ENCODE measurements at regions not wholly inside any gene's neighbourhood (a gene's known extent, or its start where the extent isn't known, plus 50 kb on each side); places are given as distances from the start of the nearest gene placed in this dataset.

DNA sequence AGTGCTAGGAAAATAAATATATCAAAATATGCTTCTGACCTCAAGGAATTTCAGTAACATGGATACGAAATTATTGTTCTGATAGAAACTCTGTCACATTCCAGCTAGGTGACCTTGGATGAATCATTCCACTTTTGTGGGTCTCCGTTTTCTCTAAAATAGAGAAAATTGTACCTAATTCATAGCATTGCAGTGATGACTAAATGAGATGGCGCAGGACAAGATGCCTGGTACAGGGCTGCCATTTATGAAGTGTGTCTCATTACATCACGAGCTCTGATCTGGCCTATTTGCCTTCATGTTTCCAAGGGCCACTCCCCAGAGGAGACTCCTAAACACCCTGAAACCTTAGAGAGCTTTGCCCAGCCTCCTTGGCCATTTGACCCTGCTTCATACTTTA is 480.0 kb upstream of the USP24 start:
- no peak overlapping the region for H3K4me3 ChIP-seq (ENCODE audit: low read length)
- no peak for TF ChIP-seq CTCF (conservative IDR thresholded peaks at IDR 0.05)
- WGBS, 2 experiments (ENCODE audit: insufficient coverage in 1 of 2, insufficient read length in 1 of 2): 90 to 96% methylated on average over 4 of the region's 4 CpGs
- no peak overlapping the region for H3K4me3 Mint-ChIP-seq
- H3K36me3 Mint-ChIP-seq (ENCODE audit: low read depth): no peaks in the 10 kb centered on the region
- no peaks in the 10 kb centered on the region for H3K36me3 ChIP-seq (ENCODE audit: control insufficient read depth, insufficient read depth, low read length)
- peaks cover 10% of the 10 kb centered on the region for H3K4me1 ChIP-seq (ENCODE audit: control insufficient read depth, insufficient read depth, low read length)
- peaks cover 61% of the 10 kb centered on the region for H3K27me3 ChIP-seq (ENCODE audit: control insufficient read depth, insufficient read depth, low read length, poor library complexity, severe bottlenecking)
- H3K27ac ChIP-seq (ENCODE audit: low read depth, low read length): no peak overlapping the region
- H3K9me3 ChIP-seq (ENCODE audit: control insufficient read depth, low read length): peaks cover 4% of the 10 kb centered on the region
- H3K9me3 Mint-ChIP-seq: no peaks in the 10 kb centered on the region
- peaks cover 38% of the 10 kb centered on the region for H3K4me1 Mint-ChIP-seq
- H3K27ac Mint-ChIP-seq: no peak overlapping the region
- peaks cover 56% of the 10 kb centered on the region for H3K27me3 Mint-ChIP-seq (ENCODE audit: insufficient read depth)
- no peak overlapping the region for H3K9ac ChIP-seq (ENCODE audit: extremely low read depth, low read length, poor library complexity, severe bottlenecking)
- no peak for DNase-seq

GRCh38 chr1:55694310-55694801 is 479.2 kb upstream of the USP24 start:
- H3K36me3 ChIP-seq (ENCODE audit: control insufficient read depth, insufficient read depth, low read length): no peaks in the 10 kb centered on the region
- peaks cover 14% of the 10 kb centered on the region for H3K4me1 ChIP-seq (ENCODE audit: control insufficient read depth, insufficient read depth, low read length)
- no peak for DNase-seq
- no peak overlapping the region for H3K9ac ChIP-seq (ENCODE audit: extremely low read depth, low read length, poor library complexity, severe bottlenecking)
- Mint-ChIP-seq H3K27ac (no peak overlapping the region), H3K4me1 (peaks cover 43% of the 10 kb centered on the region), H3K27me3 (ENCODE audit: insufficient read depth) (peaks cover 58% of the 10 kb centered on the region), H3K36me3 (ENCODE audit: low read depth) (no peaks in the 10 kb centered on the region), H3K4me3 (no peak overlapping the region), H3K9me3 (no peaks in the 10 kb centered on the region)
- 92 to 100% methylated on average over 2 of the region's 2 CpGs for WGBS, 2 experiments (ENCODE audit: insufficient coverage in 1 of 2, insufficient read length in 1 of 2)
- H3K9me3 ChIP-seq (ENCODE audit: control insufficient read depth, low read length): no peaks in the 10 kb centered on the region
- no peak for TF ChIP-seq CTCF (conservative IDR thresholded peaks at IDR 0.05)
- H3K27ac ChIP-seq (ENCODE audit: low read depth, low read length): no peak overlapping the region
- H3K27me3 ChIP-seq (ENCODE audit: control insufficient read depth, insufficient read depth, low read length, poor library complexity, severe bottlenecking): peaks cover 63% of the 10 kb centered on the region
- no peak overlapping the region for H3K4me3 ChIP-seq (ENCODE audit: low read length)

- Histone ChIP-seq H3K27me3 (ENCODE audit: control insufficient read depth, insufficient read depth, low read length, poor library complexity, severe bottlenecking) (peaks cover 69% of the 10 kb centered on the region), H3K4me3 (ENCODE audit: low read length) (no peak overlapping the region), H3K9me3 (ENCODE audit: control insufficient read depth, low read length) (no peaks in the 10 kb centered on the region), H3K36me3 (ENCODE audit: control insufficient read depth, insufficient read depth, low read length) (no peaks in the 10 kb centered on the region), H3K9ac (ENCODE audit: extremely low read depth, low read length, poor library complexity, severe bottlenecking) (no peak overlapping the region), H3K4me1 (ENCODE audit: control insufficient read depth, insufficient read depth, low read length) (peaks cover 14% of the 10 kb centered on the region), H3K27ac (ENCODE audit: low read depth, low read length) (no peak overlapping the region)
- H3K27me3 Mint-ChIP-seq (ENCODE audit: insufficient read depth): peaks cover 72% of the 10 kb centered on the region
- TF ChIP-seq CTCF (conservative IDR thresholded peaks at IDR 0.05): no peak
- no peak overlapping the region for H3K27ac Mint-ChIP-seq
- no peaks in the 10 kb centered on the region for H3K9me3 Mint-ChIP-seq
- no peak overlapping the region for H3K4me3 Mint-ChIP-seq
- H3K36me3 Mint-ChIP-seq (ENCODE audit: low read depth): no peaks in the 10 kb centered on the region
- peaks cover 33% of the 10 kb centered on the region for H3K4me1 Mint-ChIP-seq
- 93% methylated on average over 1 of the region's 1 CpG; no CpG with 5 or more reads in 1 of the 2 experiments for WGBS, 2 experiments (ENCODE audit: insufficient coverage in 1 of 2, insufficient read length in 1 of 2)
- DNase-seq: no peak
Observed at GRCh38 chr1:55692726-55693125, 477.6 kb upstream of the USP24 start.

Data from endodermal cell (in vitro differentiated cells).